ENCODE measurements at regions not wholly inside any gene's neighbourhood (a gene's known extent, or its start where the extent isn't known, plus 50 kb on each side); places are given as distances from the start of the nearest gene placed in this dataset.

- TF ChIP-seq EGR1 (IDR thresholded peaks at IDR 0.05) (no peak), RAD21 (IDR thresholded peaks at IDR 0.05; ENCODE audit: low read depth) (no peak), ZBTB7A (IDR thresholded peaks at IDR 0.05; ENCODE audit: low read depth) (no peak)
Measured at GRCh38 chr2:177326005-177326404, 61.5 kb upstream of the NFE2L2 start.

- TF ChIP-seq ZBTB7A (IDR thresholded peaks at IDR 0.05; ENCODE audit: low read depth) (no peak), MAX (IDR thresholded peaks at IDR 0.05) (no peak), USF1 (IDR thresholded peaks at IDR 0.05) (no peak), EP300 (IDR thresholded peaks at IDR 0.05; ENCODE audit: borderline replicate concordance) (no peak), REST (IDR thresholded peaks at IDR 0.05; ENCODE audit: low read depth) (no peak), TAF1 (IDR thresholded peaks at IDR 0.05; ENCODE audit: low read depth) (no peak), FOXM1 (IDR thresholded peaks at IDR 0.05; ENCODE audit: borderline replicate concordance, low read depth) (no peak), NFIC (IDR thresholded peaks at IDR 0.05) (no peak), CEBPB (IDR thresholded peaks at IDR 0.05) (no peak), CREB1 (IDR thresholded peaks at IDR 0.05; ENCODE audit: low read depth) (no peak), YY1 (IDR thresholded peaks at IDR 0.05; ENCODE audit: low read depth) (no peak), TEAD4 (IDR thresholded peaks at IDR 0.05) (no peak), RAD21 (IDR thresholded peaks at IDR 0.05; ENCODE audit: low read depth) (no peak), EGR1 (IDR thresholded peaks at IDR 0.05) (no peak), TCF12 (IDR thresholded peaks at IDR 0.05; ENCODE audit: low read depth) (no peak)
Measured at GRCh38 chr2:177326591-177326990, 62.1 kb upstream of the NFE2L2 start.

GRCh38 chr2:177327009-177327408 is 62.5 kb upstream of the NFE2L2 start:
- TF ChIP-seq FOXM1 (IDR thresholded peaks at IDR 0.05; ENCODE audit: borderline replicate concordance, low read depth): no peak
- TF ChIP-seq EGR1 (IDR thresholded peaks at IDR 0.05): no peak
- TF ChIP-seq CREB1 (IDR thresholded peaks at IDR 0.05; ENCODE audit: low read depth): no peak
- no peak for TF ChIP-seq ZBTB7A (IDR thresholded peaks at IDR 0.05; ENCODE audit: low read depth)
- no peak for TF ChIP-seq REST (IDR thresholded peaks at IDR 0.05; ENCODE audit: low read depth)
- no peak for TF ChIP-seq TAF1 (IDR thresholded peaks at IDR 0.05; ENCODE audit: low read depth)
- TF ChIP-seq RAD21 (IDR thresholded peaks at IDR 0.05; ENCODE audit: low read depth): no peak
- TF ChIP-seq USF1 (IDR thresholded peaks at IDR 0.05): no peak
- no peak for TF ChIP-seq TCF12 (IDR thresholded peaks at IDR 0.05; ENCODE audit: low read depth)
- no peak for TF ChIP-seq MAX (IDR thresholded peaks at IDR 0.05)
- TF ChIP-seq EP300 (IDR thresholded peaks at IDR 0.05; ENCODE audit: borderline replicate concordance): no peak
- TF ChIP-seq TEAD4 (IDR thresholded peaks at IDR 0.05): no peak
- no peak for TF ChIP-seq CEBPB (IDR thresholded peaks at IDR 0.05)
- no peak for TF ChIP-seq YY1 (IDR thresholded peaks at IDR 0.05; ENCODE audit: low read depth)
- no peak for TF ChIP-seq NFIC (IDR thresholded peaks at IDR 0.05)

- TF ChIP-seq ZBTB7A (IDR thresholded peaks at IDR 0.05; ENCODE audit: low read depth) (no peak), REST (IDR thresholded peaks at IDR 0.05; ENCODE audit: low read depth) (no peak), TCF12 (IDR thresholded peaks at IDR 0.05; ENCODE audit: low read depth) (no peak), CREB1 (IDR thresholded peaks at IDR 0.05; ENCODE audit: low read depth) (no peak), MAX (IDR thresholded peaks at IDR 0.05) (no peak), NFIC (IDR thresholded peaks at IDR 0.05) (no peak), USF1 (IDR thresholded peaks at IDR 0.05) (no peak)
Measured at GRCh38 chr2:177328056-177328455, 63.5 kb upstream of the NFE2L2 start.
